Activated CD8-positive, alpha-beta memory T cell treated with anti-CD3 and anti-CD28 coated beads, Interleukin-2, amount 50 U/mL, for 24 hours (primary cell): ENCODE measurements at regions not wholly inside any gene's neighbourhood (a gene's known extent, or its start where the extent isn't known, plus 50 kb on each side); places are given as distances from the start of the nearest gene placed in this dataset.

Source experiments
- DNase-seq: peaks from one replicate; pipeline ENCODE4 v3.0.0-alpha.2; 2020; ENCODE audit errors: extremely low read depth

DNA sequence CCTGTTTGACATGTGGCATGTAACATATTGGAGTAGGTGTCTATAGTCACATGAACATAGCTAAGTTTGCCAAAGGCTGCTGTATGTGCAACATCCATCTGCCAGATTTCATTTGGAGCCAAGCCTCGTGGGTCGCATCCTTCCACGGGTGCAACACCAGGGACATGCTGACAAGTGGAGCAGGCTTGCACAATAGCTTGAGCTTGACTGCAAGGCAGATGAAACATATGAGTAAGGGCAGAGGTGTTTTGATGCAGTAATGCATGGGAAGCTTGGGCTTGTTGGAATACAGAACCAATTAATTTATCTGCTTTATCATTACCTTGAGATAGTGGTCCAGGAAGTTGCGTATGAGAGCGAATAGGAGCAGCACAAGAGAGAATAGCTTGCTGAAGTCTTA, 74.1 kb upstream of the BTN3A2 start:
- DNase-seq, result no peak

- DNase-seq, result no peak
Measured at GRCh38 chr6:26292709-26293108, 72.3 kb upstream of the BTN3A2 start.

- DNase-seq, result no peak
Measured at GRCh38 chr6:26294302-26294701, 70.7 kb upstream of the BTN3A2 start.

GRCh38 chr6:26295691-26296555, 69.1 kb upstream of the BTN3A2 start:
- no peak for DNase-seq

- no peak for DNase-seq
Measured at GRCh38 chr6:26296556-26296856, 68.5 kb upstream of the BTN3A2 start.

- DNase-seq, result no peak
Measured at GRCh38 chr6:26296857-26297648, 67.9 kb upstream of the BTN3A2 start.

DNA sequence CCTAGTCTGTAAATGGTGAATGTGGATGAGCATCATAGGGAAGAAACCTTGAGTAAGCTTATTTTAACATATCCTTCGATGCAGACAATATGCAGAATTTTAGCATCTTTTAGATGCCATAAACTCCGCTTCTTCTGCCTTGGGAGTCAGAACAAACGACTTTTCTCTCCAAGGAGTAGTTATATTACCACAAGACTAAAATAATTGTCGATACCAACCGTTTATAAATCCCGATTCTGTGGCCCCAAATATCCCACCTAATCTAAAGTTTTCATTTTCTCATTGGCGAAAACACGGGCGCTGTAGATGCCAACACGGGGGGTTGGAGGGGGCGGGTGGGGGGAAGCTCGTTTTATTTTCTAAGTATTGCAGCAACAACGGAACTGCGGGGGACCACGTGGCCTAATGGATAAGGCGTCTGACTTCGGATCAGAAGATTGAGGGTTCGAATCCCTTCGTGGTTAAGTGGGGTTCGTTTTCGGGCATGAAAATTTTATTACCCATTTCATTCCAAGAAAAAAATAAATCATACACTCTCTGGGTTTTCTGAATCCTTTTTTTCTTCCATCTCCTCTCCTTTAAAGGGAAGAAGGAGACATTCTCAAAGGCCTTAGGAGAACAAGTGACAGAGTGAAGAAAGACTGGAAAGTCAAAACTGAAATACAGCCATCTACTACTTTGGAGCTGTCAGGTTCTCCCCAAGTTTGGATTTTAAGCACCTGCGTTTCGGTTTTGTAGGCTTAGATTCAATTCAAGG, 65.5 kb upstream of the BTN3A2 start:
- DNase-seq, result no peak

- no peak for DNase-seq
Measured at GRCh38 chr6:26300043-26300331, 65.0 kb upstream of the BTN3A2 start.

DNA sequence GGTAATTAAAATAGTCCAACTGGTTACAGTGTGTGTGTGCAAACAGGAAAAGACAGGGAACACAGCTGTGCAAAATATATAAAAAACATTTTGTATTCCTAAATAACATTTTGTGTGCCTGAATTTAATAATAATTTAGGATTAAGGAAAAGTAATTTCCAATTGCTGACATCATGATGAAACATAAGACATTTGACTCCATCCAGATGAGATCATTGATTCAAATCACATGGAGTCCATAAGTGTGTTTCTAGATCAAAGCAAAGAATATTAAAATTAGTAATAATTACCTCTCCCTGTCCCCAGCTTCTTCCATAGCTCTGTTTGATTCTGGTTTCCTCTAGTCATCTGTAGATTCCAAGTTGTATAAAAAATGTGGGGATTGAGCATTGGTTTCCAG, 64.6 kb upstream of the BTN3A2 start:
- DNase-seq, result no peak

DNA sequence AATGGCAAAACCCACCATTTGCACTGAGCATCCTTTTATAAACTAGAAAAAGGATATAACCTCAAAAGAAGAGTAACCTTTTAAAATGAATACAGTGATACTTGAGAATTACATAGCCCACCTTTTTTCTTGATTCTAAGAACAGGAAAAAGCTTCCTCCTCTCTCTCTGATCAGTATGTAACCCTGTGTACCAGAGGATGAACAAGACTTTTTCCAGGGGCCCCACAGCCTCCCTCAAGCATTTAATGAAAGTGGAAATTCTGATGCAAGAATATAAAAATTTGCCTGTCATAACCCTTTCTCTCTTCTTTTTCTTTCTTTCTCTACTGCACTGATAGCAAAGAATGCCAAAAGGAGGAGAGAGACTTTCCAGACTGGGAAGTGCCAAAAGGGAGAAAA, 64.2 kb upstream of the BTN3A2 start:
- DNase-seq, result no peak

- no peak for DNase-seq
Measured at GRCh38 chr6:26301638-26302037, 63.4 kb upstream of the BTN3A2 start.

- DNase-seq, result no peak
Measured at GRCh38 chr6:26302941-26303559, 61.9 kb upstream of the BTN3A2 start.

DNA sequence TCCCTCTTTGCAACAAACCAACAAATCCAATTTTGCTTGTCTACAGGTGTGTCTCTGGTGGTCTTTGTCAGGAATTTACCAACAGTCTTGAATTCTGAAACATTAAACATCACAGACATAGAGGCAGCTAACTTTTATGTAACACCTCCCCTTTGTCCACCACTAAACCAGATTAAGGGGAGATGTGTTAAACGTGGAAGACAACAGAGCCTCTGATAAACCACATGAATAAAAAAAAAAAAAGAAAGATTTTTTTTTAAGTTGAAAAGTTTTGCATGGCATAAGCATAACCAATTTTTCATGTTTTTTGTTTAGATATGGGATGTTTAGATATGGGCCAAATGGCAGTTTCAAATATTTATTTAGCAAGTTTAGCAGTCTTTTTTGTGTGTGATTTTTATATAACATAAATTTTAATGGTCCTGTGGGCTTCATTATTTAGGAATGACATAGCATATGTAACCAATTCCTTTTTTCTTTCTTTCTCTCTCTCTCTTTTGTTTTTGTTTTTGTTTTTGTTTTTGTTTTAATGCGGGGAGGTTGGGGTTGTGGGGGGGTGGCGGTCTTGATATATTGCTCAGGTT, 60.7 kb upstream of the BTN3A2 start:
- DNase-seq, result no peak

DNA sequence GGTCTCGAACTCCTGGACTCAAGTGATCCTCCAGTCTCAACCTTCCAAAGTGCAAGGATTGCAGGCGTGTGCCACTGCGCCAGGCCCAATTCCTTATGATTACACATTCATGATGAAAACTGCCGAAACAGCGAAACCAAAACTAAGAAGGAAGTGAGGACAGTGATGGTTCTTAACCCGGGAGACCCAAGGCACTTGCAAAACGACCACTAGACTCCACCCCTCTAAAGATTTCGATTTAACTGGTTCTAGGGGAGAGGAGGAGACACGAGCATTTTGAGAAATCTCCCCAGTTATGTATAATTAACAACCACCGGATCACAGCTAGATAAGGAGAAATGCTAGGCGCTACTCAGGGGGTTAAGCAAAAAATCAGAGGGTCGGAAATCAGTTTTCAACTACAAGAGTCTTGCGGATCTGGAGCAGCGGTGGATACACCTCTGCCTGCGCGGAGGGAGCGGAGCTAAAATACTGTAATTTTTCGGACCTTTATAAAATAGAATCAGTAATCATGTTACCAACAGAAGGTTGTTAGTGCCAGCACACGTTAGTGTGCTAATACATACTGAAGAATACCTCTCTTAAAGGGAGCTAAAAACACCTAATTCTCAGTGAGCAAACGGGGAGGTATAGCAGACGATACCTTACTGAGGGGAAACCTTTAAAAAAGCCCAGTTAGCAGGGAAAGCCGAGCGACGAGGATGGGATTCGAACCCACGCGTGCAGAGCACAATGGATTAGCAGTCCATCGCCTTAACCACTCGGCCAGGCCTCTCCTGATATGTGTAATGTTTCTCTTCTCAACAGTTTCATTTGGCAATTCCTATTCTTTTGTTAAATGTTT, 60.0 kb upstream of the BTN3A2 start:
- peak; percentile 57 for DNase-seq

DNA sequence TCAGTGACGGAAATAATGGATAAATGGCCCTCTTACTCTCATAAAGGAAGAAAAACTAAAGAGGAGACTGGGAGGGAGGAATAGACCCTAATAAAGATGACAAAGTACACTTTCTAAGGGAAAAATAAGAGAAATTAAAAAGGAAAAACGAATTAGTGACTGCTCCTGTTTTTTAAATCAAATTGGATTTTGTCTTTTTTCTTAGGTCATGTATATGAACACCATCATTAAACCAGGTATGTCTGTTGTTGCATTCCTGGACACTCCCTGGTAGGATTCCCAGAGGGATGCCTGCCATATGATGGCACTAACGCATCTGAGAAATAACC, 59.4 kb upstream of the BTN3A2 start:
- no peak for DNase-seq

DNA sequence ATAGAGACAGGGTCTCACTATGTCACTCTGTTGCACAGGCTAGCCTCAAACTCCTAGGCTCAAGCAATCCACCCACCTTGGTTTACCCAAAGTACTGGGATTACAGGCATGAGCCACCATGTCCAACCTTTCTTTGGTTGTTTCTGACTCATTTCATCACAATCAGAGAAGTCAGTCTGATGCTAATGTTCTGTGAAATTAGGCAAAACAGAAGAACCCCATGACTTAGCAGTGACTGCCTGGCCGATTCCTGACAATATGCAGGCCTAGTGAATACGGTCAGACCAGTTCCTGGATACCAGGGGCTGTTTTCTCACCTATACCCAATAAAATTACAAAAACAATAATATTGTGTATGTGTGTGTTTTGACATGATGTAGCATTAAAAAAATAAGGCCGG, 58.8 kb upstream of the BTN3A2 start:
- no peak for DNase-seq

- no peak for DNase-seq
Measured at GRCh38 chr6:26307850-26308249, 57.1 kb upstream of the BTN3A2 start.

GRCh38 chr6:26309731-26310142, 55.3 kb upstream of the BTN3A2 start:
- DNase-seq, result no peak

GRCh38 chr6:26311012-26311384, 54.0 kb upstream of the BTN3A2 start:
- no peak for DNase-seq

DNA sequence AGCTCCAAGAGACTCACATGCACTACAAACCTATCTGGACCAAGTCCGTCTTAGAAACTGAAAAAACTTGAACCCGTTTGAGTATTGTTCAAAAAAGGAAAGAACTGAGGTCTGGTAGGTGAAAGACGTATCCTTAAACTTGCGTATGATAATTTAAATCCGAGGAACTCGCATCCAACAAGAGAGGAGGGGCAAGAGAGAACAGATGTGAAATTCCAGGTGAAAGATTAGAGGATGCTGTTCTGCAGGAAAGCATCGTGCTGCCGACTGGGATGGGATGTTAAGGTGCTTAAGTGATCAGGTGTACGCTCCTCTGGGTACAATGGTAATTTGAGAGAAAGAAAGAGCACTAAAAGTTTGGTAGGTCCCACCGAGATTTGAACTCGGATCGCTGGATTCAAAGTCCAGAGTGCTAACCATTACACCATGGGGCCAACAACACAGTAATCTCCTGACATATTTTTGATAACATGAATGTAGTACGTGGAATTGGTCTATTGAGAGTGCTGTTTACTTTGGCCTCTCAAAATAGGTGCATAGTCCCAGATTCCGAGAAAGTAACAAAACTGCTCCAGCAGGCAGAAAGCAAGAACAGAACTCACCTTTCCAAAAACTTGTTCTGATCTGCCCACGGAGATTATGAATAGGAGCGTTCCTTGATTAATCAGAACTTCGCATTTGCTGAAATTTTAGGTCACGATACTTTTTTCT, 53.5 kb upstream of the BTN3A2 start:
- no peak for DNase-seq

DNA sequence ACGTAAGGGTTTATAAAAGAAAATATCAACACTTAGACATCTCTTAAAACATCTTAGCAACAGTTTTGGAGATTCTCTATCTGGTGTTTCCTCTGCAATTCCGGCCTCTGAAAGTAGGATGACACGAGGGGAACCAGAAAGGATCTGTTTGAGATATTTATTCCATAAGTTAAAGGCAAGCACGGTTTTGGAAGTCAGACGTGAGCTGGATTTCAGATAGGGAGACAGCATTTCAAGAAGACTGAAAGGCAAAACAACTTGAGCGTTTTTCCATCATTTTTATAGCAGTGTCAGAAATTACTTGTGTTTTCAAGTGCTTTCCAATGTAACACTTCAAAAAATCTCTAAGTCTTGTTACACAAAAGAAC, 52.9 kb upstream of the BTN3A2 start:
- no peak for DNase-seq
